ENCODE measurements at regions not wholly inside any gene's neighbourhood (a gene's known extent, or its start where the extent isn't known, plus 50 kb on each side); places are given as distances from the start of the nearest gene placed in this dataset.
A peak's percentile ranks its signal among the peaks of the same experiment; 100 is the strongest.

GRCh38 chr3:28651159-28651558 lies 302.5 kb upstream of the AZI2 start:
- no peak overlapping the region for H3K27ac ChIP-seq
- 74% methylated on average over 3 of the region's 3 CpGs for WGBS
- no peaks in the 10 kb centered on the region for H3K36me3 ChIP-seq
- no peaks in the 10 kb centered on the region for H3K4me1 ChIP-seq (replicated peaks)
- no peaks in the 10 kb centered on the region for H3K9me3 ChIP-seq
- intact Hi-C loops (cut with DNase I) = no loop called here
- no peak overlapping the region for H3K4me3 ChIP-seq
- H3K27me3 ChIP-seq (replicated peaks; ENCODE audit: insufficient read depth) = no peaks in the 10 kb centered on the region
- TF ChIP-seq POLR2A (IDR thresholded peaks at IDR 0.05) (no peak), CTCF (IDR thresholded peaks at IDR 0.05) (no peak), POLR2AphosphoS5 (IDR thresholded peaks at IDR 0.05) (no peak)
- DNase-seq (ENCODE audit: low spot score) = no peak

GRCh38 chr3:28664123-28664522 lies 315.5 kb upstream of the AZI2 start:
- Histone ChIP-seq H3K36me3 (no peaks in the 10 kb centered on the region), H3K9me3 (no peaks in the 10 kb centered on the region), H3K27ac (no peak overlapping the region), H3K27me3 (replicated peaks; ENCODE audit: insufficient read depth) (no peaks in the 10 kb centered on the region), H3K4me3 (no peak overlapping the region), H3K4me1 (replicated peaks) (no peaks in the 10 kb centered on the region)
- DNase-seq (ENCODE audit: low spot score) = no peak
- intact Hi-C loops (cut with DNase I) = no loop called here
- 89% methylated on average over 5 of the region's 5 CpGs for WGBS
- TF ChIP-seq CTCF (IDR thresholded peaks at IDR 0.05) (no peak), POLR2A (IDR thresholded peaks at IDR 0.05) (no peak), POLR2AphosphoS5 (IDR thresholded peaks at IDR 0.05) (no peak)

- Histone ChIP-seq H3K36me3 (no peaks in the 10 kb centered on the region), H3K4me1 (replicated peaks) (no peaks in the 10 kb centered on the region), H3K4me3 (no peak overlapping the region), H3K27me3 (replicated peaks; ENCODE audit: insufficient read depth) (no peaks in the 10 kb centered on the region), H3K9me3 (no peaks in the 10 kb centered on the region), H3K27ac (no peak overlapping the region)
- intact Hi-C loops (cut with DNase I) = no loop called here
- 46% methylated on average over 5 of the region's 5 CpGs for WGBS
- peak; percentile 72 for DNase-seq (ENCODE audit: low spot score)
- TF ChIP-seq CTCF (IDR thresholded peaks at IDR 0.05) (peak; percentile 23 to 70 (median 67)), POLR2A (IDR thresholded peaks at IDR 0.05) (no peak)
These were observed 319.3 kb upstream of the AZI2 start for GRCh38 chr3:28667646-28668621.

GRCh38 chr3:28669870-28670269 lies 321.2 kb upstream of the AZI2 start:
- Histone ChIP-seq H3K27ac (no peak overlapping the region), H3K27me3 (replicated peaks; ENCODE audit: insufficient read depth) (no peaks in the 10 kb centered on the region), H3K4me1 (replicated peaks) (no peaks in the 10 kb centered on the region), H3K9me3 (no peaks in the 10 kb centered on the region), H3K36me3 (no peaks in the 10 kb centered on the region), H3K4me3 (no peak overlapping the region)
- DNase-seq (ENCODE audit: low spot score) = no peak
- no peak for TF ChIP-seq POLR2A (IDR thresholded peaks at IDR 0.05)
- no peak for TF ChIP-seq POLR2AphosphoS5 (IDR thresholded peaks at IDR 0.05)
- no peak for TF ChIP-seq CTCF (IDR thresholded peaks at IDR 0.05)
- intact Hi-C loops (cut with DNase I) = no loop called here
- 77% methylated on average over 2 of the region's 2 CpGs for WGBS

GRCh38 chr3:28672406-28672805 lies 323.8 kb upstream of the AZI2 start:
- no peak for DNase-seq (ENCODE audit: low spot score)

More at GRCh38 chr3:28672406-28672805, 323.8 kb upstream of the AZI2 start:
- Histone ChIP-seq H3K9me3 (no peaks in the 10 kb centered on the region), H3K4me1 (replicated peaks) (no peaks in the 10 kb centered on the region), H3K4me3 (no peak overlapping the region), H3K36me3 (no peaks in the 10 kb centered on the region), H3K27ac (no peak overlapping the region), H3K27me3 (replicated peaks; ENCODE audit: insufficient read depth) (no peaks in the 10 kb centered on the region)
- 81% methylated on average over 2 of the region's 2 CpGs for WGBS
- no peak for TF ChIP-seq POLR2AphosphoS5 (IDR thresholded peaks at IDR 0.05)
- TF ChIP-seq POLR2A (IDR thresholded peaks at IDR 0.05) = no peak
- TF ChIP-seq CTCF (IDR thresholded peaks at IDR 0.05) = no peak
- intact Hi-C loops (cut with DNase I) = no loop called here
